ENCODE measurements at regions not wholly inside any gene's neighbourhood (a gene's known extent, or its start where the extent isn't known, plus 50 kb on each side); places are given as distances from the start of the nearest gene placed in this dataset.

DNA sequence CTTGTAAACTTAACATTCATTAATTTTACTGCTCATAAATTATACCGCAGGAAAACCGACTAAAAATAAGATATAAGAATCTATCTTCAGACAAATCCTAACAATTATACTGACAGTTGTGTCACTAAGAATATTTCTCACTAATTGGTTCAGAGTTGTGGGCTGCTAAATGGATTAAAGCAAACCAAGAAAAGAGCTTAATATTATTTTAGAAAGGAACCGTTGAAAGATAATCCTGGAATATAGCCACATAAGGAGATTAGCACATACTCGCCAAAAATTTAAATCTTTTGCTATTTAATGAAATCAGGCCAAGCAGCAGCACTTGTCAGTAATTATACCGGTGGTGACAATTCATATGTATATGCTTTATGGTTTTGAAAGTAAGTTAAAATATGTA is 132.8 kb downstream of the SLIT2 start:
- H3K27ac ChIP-seq (ENCODE audit: low read depth, low read length, poor library complexity, severe bottlenecking): no peak overlapping the region

DNA sequence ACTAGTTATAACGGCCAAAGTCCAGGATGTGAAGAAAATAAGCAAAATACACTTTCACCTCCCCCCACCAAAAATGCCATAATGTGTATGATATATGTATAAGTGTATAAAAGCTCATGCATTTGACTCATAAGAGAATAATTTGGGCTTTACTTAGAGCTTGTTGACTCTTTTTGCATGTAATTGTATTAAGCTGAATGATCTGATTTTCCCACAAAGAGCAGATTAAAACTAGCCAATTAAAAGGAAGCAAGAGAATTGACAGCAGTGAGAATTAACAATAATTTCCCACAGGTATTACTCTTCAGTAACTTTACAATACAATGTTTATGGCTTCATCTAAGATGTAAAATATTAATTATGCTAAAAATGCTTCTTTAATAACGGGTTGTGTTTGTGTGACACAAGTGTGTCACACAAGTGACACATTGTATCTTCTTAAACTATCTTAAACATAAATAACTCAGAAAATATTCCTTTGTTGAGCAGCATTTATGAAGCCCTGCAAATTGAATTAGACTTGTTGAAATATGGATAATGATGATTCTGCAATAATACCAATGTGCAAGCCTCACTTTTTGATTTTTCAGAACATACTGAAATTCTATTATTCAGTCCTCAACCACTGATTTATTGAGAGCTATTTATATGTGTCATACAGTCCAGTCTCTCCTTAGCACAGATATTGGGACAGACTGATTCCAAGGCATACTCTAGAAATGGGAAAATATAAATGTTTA is 134.5 kb downstream of the SLIT2 start:
- TF ChIP-seq EZH2 (IDR thresholded peaks at IDR 0.05; ENCODE audit: borderline replicate concordance, low read length) (no peak), CTCF (IDR thresholded peaks at IDR 0.05; ENCODE audit: low read length) (no peak)
- H3K9me2 ChIP-seq (ENCODE audit: low read depth, low read length): no peaks in the 10 kb centered on the region

More for the DNA sequence above, 132.8 kb downstream of the SLIT2 start:
- Histone ChIP-seq H3K36me3 (ENCODE audit: insufficient read depth, low read length) (no peaks in the 10 kb centered on the region), H3K9me2 (ENCODE audit: low read depth, low read length) (no peaks in the 10 kb centered on the region), H4K20me1 (ENCODE audit: insufficient read depth, low read length) (no peaks in the 10 kb centered on the region), H3K9me3 (ENCODE audit: low read length) (no peaks in the 10 kb centered on the region), H2AFZ (ENCODE audit: low read length) (no peak overlapping the region), H3K4me2 (ENCODE audit: low read length) (no peak overlapping the region), H3F3A (ENCODE audit: insufficient read depth, low read length) (no peaks in the 10 kb centered on the region), H3K79me2 (ENCODE audit: insufficient read depth, low read length) (no peaks in the 10 kb centered on the region), H3K4me1 (ENCODE audit: insufficient read depth, low read length, severe bottlenecking) (no peaks in the 10 kb centered on the region), H3K27me3 (ENCODE audit: insufficient read depth, low read length) (no peaks in the 10 kb centered on the region), H3K9ac (ENCODE audit: low read length) (no peak overlapping the region), H3K4me3 (ENCODE audit: low read depth, low read length, poor library complexity, severe bottlenecking) (no peak overlapping the region)
- TF ChIP-seq EZH2 (IDR thresholded peaks at IDR 0.05; ENCODE audit: borderline replicate concordance, low read length) (no peak), CTCF (IDR thresholded peaks at IDR 0.05; ENCODE audit: low read length) (no peak)

GRCh38 chr4:20386906-20387305 is 135.2 kb downstream of the SLIT2 start:
- Histone ChIP-seq H3K9me3 (ENCODE audit: low read length) (no peaks in the 10 kb centered on the region), H3K4me1 (ENCODE audit: insufficient read depth, low read length, severe bottlenecking) (no peaks in the 10 kb centered on the region), H3K9me2 (ENCODE audit: low read depth, low read length) (no peaks in the 10 kb centered on the region), H3K4me2 (ENCODE audit: low read length) (no peak overlapping the region), H3K9ac (ENCODE audit: low read length) (no peak overlapping the region), H3K36me3 (ENCODE audit: insufficient read depth, low read length) (no peaks in the 10 kb centered on the region), H2AFZ (ENCODE audit: low read length) (no peak overlapping the region), H4K20me1 (ENCODE audit: insufficient read depth, low read length) (no peaks in the 10 kb centered on the region), H3K27me3 (ENCODE audit: insufficient read depth, low read length) (no peaks in the 10 kb centered on the region), H3K4me3 (ENCODE audit: low read depth, low read length, poor library complexity, severe bottlenecking) (no peak overlapping the region), H3K79me2 (ENCODE audit: insufficient read depth, low read length) (no peaks in the 10 kb centered on the region), H3K27ac (ENCODE audit: low read depth, low read length, poor library complexity, severe bottlenecking) (no peak overlapping the region), H3F3A (ENCODE audit: insufficient read depth, low read length) (no peaks in the 10 kb centered on the region)
- TF ChIP-seq EZH2 (IDR thresholded peaks at IDR 0.05; ENCODE audit: borderline replicate concordance, low read length): no peak
- TF ChIP-seq CTCF (IDR thresholded peaks at IDR 0.05; ENCODE audit: low read length): no peak

More for the DNA sequence above, 134.5 kb downstream of the SLIT2 start:
- no peaks in the 10 kb centered on the region for H3K9me3 ChIP-seq (ENCODE audit: low read length)
- H3K4me3 ChIP-seq (ENCODE audit: low read depth, low read length, poor library complexity, severe bottlenecking): no peak overlapping the region
- no peaks in the 10 kb centered on the region for H3K79me2 ChIP-seq (ENCODE audit: insufficient read depth, low read length)
- H3K27me3 ChIP-seq (ENCODE audit: insufficient read depth, low read length): no peaks in the 10 kb centered on the region
- no peak overlapping the region for H3K4me2 ChIP-seq (ENCODE audit: low read length)
- no peaks in the 10 kb centered on the region for H3K36me3 ChIP-seq (ENCODE audit: insufficient read depth, low read length)
- H3K9ac ChIP-seq (ENCODE audit: low read length): no peak overlapping the region
- no peak overlapping the region for H2AFZ ChIP-seq (ENCODE audit: low read length)
- H4K20me1 ChIP-seq (ENCODE audit: insufficient read depth, low read length): no peaks in the 10 kb centered on the region
- no peaks in the 10 kb centered on the region for H3F3A ChIP-seq (ENCODE audit: insufficient read depth, low read length)
- H3K27ac ChIP-seq (ENCODE audit: low read depth, low read length, poor library complexity, severe bottlenecking): no peak overlapping the region
- no peaks in the 10 kb centered on the region for H3K4me1 ChIP-seq (ENCODE audit: insufficient read depth, low read length, severe bottlenecking)

Data from OCI-LY1 (cell line).